Activated T-cell treated with anti-CD3 and anti-CD28 coated beads for 24 hours (primary cell): ENCODE measurements at regions not wholly inside any gene's neighbourhood (a gene's known extent, or its start where the extent isn't known, plus 50 kb on each side); places are given as distances from the start of the nearest gene placed in this dataset.

Experiments
- DNase-seq: peaks from one replicate; pipeline ENCODE4 v3.0.0-alpha.2; 2020; ENCODE audit warnings: low read depth

DNA sequence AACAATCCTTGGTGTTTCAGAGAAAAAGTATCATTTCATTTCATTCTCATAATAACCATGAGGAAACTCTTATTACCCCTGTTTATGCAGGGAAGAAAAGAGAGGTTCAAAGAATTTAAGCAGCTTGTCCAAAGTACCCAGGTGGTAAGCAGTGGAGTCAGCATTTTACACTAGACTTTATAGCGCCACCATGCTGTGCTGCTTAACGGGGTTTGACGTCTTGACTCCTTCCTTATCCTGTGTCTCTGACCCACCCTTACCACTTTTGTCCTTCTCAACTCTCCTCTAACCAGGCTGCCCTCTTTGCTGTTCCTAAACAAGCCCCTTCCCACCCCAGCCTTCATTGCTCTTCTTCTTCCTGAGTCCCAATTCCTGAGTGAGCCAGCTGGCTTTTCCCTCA lies 117.0 kb upstream of the AHR start:
- no peak for DNase-seq

DNA sequence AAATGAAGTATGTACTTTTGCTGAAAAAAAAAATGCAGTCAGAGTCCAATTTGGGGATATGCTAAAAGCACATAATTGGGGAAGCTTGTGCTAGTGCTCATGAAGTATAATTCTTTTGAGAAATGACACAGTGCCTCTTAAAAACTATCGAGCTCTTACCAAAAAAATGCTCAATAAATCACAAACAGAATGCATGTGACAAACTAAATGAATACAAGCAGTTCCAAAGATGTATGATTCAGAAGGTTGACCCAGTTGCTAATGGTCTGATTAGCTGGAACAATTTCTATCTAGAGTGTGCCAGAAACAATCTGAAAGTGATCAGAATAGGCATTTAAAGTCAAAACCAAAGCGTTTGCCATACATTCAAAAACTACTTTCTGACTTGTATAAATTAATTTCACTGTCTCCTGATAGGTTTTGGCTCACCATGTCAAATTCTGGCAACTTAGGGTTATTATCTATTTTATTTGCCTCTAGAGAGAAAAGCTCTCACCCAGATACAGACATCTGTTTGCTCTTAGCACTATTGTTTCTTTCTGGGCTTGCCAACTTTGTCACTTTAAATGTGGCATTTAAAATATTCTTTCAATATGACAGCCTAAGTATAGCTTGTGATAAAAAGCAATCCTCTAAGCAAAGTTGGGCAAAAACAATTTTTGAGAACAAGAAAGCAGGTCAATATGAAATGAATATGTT lies 114.7 kb upstream of the AHR start:
- DNase-seq = no peak

DNA sequence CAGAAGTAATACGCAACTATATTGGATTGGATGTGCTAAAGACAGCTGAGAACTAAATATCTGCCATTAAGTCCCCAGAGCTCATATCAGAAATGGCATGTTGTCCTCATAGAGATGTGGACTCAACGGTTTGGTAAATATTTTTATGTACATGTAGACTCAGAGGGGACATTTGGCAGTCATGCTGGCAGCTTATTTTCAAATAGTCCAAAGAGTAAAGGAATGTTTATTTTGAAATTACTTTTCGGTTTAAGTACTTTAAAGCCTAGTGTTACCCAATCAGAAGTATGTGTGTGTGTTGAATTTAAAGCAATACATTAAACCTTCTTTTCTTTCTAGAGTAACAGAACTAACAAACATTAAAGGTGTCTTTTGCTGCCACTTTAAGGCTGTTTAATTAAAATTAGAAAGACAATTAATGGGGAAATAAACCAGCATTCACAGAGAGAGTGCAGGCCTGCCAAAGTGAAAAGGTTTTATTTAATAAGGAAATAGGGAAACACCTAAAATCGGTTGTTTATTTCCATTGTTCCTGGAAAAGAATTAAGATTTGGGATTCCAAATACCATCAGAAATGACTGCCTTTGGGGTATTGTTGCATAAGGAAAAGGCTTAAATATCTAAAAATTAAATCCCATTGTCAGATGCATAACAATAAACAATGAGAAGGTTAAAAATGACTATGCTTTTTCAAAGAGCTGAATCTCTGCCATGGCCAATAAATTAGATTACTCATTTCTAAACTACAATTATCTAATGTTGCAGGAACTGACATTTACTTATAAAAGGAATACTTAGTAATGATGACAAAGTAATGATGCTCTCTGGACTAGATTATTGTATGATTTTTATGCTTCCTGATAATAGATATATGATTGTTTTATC lies 113.4 kb upstream of the AHR start:
- no peak for DNase-seq

DNA sequence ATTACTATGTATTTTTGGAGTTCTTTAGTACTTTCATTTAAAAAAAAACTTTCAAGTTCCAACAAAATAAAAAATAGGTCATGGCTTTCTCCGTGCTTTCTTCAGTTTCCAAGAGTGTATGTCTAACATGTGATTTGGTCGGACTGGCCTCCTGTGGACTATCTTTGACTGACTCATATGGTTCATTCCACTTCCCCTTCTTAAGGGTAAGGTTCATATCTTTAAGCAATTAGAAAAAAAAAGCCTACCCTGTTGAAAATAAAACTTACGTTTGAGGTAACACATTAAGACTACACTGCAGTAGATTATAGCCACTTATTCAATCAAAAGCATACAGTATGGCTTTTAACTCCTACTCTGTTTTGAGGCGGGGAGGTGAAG lies 112.8 kb upstream of the AHR start:
- no peak for DNase-seq

DNA sequence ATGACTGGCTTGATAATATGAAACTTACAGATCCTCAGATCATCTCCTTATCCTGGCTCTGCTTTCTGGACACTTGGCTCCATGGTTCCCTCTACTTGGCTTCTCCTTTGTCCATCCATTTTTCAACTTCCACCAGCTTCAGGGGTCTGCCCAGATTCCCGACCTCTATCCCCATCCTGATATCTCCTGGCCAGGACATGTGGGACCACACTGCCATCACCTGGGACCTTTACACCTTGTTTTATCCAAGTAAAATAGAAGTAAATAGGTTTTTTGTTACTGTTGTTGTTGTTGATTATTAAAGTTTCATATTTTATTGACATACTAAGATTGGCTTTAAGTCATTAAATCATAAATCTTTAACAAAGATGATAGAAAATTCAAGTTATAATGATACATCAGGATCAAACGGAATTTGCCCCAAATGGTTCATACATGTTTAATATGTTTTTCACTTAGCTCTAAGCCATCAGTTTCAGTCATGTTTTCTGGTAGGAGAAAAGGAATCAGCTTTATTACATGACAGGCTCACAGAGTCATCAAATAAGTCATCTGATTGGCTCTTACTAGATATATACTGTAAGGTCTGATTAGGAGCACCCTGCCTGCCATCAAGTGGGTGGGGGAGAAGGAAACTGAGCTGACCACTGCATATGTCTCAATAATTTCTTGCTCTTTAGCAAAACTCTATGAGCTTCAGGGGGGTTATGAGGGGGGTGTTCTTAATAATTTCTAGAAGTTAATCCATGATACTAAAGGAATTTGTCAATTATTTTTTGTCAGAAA lies 111.5 kb upstream of the AHR start:
- DNase-seq = no peak

DNA sequence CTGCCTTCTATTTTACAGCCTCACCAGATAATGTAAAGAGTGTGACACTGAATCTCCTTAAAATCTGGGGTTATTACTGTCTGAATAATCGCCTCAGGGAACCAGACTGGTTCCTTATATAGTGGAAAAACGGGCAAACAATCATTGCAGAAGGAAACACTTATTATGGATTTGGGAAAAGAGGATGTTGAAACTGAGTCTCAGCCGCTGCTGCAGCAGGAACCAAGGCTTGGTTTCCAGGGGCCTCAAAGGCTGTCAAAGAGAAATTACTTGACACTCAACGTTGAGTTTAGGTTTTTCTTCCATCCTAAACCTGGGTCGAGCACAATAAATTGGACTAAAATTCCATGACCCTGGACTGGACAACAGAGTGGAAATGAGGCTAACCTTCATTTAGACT lies 103.8 kb upstream of the AHR start:
- DNase-seq = no peak

DNA sequence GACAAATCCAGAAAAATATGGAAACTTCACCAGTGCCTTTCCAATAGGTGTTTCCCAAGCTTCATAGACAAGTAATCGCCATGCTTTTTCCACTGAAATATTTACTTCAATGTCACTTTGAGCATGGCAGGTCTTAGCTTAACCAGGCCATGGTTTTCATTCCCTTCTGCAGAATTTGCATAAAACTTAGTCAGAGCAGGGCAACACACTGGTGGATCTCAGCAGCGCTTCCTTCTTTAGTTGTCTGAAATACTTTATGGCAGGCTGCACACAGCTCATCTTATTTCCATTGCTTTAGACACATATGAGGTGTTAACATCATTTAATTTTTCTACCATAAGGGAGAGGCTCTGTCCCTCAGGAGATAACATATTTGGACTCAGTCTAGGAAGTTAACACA lies 102.9 kb upstream of the AHR start:
- no peak for DNase-seq

DNA sequence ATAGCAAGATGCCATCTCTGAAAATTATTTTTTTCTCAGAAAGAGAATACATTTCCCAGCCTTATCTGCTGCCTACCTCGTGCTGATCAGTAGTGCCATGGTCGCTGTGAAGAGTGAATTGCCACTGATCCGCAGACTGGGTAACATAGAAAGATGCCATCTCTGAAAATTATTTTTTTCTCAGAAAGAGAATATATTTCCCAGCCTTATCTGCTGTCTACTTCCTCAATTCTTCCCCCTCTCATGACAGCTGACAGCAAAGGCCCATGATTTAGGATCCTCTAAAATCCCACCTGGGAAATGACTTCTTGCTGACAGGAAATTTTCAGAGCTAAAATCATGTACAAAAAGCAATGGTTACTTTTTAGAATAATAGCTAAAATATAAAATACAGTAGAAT lies 92.5 kb upstream of the AHR start:
- no peak for DNase-seq

DNA sequence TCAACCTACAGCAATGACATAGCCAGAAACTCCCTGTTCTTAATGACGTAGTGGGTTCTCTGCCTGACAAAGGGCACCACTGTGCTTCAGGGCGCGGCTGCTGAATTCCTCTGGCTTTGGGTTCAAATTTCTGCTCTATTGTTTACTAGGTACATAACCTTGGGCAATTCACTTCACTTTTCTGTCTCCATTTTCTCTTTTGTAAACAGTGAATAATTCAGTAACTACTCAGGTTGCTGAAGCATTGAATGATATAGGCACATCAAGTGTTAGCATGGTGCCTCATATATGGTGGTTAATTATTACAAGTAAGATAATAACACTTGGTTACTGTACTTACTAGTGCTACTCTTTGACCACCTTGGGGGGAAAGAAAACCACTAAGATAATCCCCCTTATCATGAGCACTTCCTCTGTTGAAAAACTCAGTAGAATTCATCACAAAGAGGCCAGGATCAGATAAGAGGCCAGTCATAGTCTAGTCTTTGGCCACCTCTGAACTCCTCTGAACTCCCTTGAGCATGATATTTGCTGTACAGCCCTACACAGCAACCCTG lies 92.0 kb upstream of the AHR start:
- DNase-seq = no peak

DNA sequence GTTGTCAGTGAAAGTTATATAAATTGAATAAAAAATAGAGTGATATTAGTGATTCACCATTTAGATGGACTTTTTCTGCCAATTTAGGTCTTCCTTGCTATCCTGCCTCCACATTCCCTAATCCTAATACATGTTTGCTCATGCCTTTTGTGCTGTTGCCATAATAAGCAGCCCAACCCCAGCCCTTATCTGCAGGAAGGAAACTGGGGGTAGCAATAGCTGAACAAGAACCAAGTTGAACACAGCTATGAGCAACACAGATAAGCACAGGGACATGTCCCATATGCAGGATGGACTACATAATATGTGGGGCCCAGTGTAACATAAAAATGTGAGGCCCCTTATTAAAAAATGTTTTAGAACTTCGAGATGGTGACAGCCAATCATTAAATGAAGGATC lies 91.2 kb upstream of the AHR start:
- DNase-seq = no peak

DNA sequence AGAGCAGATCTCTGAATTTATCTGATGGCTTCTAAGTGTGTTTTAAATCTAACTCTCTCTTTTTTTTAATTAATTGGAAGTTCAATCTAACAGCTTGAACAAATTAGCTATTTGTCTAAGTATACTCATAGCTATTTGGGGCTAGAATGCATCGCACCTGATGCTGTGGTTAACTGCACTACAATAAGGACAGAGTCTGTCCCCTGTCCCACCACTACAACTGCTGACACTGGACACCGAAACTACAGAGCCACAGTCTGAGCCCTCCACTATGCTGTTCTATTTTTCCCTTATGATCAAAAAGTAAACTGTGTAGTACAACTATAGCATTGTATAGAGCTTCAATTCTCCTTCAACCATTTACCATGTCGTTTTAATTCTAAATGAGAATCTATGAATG lies 89.4 kb upstream of the AHR start:
- no peak for DNase-seq

DNA sequence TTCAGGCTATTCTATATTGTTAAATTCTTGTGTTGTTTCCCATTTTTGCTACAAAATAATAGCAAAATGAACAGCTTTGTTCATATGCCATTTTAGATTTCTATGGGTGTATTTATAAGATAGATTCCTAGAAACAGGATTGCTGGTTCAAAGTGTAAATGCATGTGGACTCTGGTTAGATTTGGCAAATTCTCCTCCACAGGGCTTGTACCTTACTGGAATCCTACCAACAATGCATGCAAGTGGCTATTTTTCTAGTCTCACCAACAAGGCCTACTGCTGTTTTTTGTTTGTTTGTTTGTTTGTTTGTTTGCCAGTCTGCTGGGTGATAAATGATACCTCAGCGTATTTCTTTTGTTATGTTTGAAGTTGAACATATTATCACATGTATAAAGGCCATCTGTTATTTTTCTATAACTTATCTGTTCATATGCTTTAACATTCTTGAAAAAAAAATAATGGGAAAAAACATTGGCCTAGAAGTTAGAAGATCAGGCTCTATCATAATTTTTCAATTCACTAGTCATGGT lies 87.1 kb upstream of the AHR start:
- DNase-seq = no peak

DNA sequence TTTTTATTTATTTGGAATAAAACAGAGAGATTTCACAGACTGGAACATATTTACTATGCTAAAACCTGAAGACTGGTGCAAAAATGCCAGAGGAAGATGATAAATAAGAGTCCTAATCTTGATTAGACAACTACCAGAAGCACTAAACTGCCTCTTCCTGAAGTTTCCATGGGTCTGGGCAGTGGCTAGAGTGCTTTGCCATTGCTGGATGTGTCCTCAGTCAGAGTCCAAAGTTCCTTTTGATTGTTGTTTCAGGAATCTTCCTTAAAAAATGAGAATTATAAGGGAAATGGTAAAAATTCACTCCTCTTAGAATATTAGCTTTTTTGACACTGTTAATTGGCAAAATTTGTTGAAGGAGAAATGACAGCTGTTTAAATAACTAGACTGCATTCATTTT lies 86.3 kb upstream of the AHR start:
- no peak for DNase-seq

DNA sequence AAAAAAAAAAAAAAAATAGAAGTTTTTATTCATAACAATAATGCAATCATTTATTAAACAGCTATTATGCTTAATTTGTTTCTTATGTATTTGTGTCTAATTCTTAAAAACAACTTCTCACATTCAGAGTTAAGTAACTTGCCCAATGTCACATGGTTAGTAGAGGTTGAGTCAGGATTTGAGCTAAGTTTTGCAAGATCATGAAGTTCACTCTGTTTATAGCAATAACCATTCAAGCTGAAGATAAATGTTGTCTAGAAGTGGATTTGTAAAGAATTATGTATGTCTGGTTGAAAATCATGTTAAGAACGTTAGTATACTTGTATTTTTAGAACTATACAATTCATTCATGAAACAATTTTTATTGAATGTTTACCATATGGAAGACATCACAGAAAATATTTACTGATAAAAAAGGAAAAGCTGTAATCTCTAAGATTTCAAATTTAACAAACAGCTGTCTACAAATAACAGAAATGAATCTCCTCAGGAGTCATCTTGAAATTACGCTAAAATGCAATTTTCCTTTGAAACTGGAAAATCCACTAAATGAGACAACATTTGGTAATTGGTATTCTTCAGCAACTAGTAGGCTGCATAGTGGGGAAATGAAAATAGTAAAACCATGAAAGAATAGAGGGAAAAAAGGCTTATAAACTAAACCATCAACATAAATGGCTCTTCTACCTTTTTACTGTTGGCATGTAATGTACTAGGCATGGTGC lies 70.5 kb upstream of the AHR start:
- no peak for DNase-seq

DNA sequence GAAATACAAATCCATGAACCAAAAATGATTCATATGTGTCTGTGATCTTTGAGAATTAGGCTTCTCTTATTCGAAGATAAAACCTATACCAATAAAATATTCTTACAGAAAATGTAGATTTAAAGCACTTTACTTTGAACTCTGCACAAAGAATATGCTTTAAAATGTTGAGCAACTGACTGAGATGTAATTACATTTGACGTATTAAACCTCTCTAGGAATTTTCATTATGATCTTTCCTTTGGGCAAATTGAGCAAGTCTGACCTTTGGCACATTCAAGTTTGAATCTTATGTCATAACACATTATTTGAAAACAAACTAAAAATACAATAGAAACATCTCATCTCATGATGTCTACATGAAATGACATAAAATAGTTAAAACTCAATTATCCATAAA lies 69.2 kb upstream of the AHR start:
- DNase-seq = no peak

DNA sequence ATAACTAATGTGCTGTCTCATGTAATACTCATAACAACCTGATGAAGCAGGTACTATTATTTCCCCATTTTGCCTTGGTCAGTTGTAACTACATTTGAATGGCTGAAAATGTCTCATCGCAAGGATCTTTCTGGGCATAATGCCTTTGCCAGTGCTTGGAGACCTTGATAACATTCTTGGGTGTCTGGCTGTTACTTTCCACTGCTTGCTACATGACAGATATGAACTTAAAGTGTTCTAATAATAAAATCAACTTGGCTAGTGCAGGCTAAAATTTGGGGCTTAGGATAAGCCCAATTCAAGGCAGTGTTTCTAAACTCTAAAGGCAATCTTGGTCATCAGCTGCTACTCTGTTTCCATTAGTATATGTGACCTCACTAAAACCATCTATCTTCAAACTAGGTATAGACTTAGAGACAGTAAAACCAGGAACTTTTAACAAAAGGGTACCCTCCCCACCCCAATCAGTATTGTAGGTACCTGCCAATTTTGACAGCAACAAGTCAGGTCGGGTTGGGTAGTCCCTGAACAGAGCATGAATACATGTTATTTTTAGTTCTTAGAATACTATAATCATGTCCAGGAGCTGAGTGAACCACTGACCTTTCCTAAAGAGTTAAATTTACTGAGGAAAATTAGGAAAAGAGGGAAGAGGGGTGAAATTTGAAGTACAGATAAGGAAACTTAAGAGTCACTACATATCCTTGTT lies 68.2 kb upstream of the AHR start:
- no peak for DNase-seq

DNA sequence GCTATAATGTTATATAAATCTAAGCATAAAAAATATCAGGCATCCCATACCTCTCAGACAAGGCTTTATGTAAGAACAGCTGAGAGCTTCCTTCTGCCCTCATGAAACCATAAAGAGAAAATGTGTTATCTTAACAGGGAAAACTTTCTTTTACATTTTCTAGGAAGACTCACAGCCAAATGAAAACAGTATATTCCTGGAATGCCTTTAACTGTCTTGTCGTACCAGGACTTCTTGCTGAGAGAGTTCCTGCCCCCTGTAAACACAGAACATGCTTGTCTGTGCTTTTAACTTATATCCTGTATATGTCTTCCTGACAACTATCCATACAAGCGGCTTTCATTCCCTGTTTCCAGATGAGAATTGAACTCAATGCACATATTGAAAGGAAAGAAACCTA lies 64.8 kb upstream of the AHR start:
- DNase-seq = no peak

DNA sequence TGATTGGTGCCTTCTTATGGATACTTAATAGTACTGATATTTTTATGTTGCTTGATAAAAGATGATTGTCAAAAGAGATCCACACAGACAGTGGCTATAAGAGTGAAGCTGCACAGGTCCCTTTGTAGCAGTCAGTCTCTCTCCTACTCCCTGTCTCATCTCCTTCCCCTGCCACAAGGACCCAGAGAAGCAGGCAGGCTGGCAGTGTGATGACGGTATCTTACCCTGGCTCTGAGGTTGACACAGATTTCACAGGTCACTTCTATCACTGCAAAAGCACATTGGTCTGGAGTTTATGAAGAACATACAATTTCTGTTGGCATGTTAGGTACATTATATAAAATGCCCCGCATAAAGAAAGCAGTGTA lies 64.4 kb upstream of the AHR start:
- DNase-seq = peak; percentile 11

DNA sequence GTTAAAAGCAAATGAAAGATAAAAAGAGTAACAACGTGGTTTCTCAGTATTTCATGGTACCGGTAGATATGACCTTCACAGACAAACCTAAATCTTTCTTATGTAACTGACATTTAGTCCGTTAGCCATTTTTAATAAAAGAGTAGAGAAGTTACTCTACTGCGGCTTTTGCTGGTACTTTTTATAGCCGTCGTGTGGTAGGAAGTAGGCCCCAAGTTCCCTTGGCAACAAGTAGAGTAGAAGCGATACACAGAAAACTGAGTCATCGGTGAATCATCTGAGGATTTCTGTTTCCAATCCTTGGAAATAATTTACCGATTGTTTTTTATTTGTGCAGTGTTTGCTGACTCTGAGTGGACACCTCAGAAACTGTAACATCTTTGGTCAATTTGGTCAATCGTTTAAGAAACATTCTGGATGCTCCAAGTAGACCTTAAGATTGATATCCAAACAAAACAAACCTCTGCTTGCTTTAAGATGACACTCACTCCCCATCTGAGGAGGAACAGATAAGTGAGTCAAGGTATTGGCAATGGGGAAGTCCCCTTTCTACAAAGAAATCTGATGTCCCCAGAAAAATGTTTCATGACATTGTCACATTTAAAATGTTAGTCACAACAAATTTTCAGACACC lies 63.9 kb upstream of the AHR start:
- DNase-seq = peak; percentile 53

DNA sequence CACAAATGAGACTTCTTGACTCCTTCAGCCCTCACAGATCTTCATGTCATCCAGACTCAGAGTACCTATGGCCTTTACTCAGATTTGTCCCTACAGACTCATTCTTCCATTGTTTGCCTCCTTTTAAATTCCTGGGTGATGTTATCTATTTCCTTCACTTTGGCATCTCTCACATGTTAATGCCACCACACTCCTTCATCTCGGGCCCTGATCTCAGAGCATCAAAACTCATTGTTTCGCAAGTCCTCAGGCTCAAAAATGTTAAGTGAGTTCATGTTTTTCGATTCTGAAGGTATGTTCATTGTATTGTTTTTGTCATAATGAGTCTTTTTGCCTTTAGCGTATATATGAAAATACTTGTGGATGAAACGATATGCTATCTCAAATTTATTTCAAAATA lies 62.3 kb upstream of the AHR start:
- DNase-seq = no peak

DNA sequence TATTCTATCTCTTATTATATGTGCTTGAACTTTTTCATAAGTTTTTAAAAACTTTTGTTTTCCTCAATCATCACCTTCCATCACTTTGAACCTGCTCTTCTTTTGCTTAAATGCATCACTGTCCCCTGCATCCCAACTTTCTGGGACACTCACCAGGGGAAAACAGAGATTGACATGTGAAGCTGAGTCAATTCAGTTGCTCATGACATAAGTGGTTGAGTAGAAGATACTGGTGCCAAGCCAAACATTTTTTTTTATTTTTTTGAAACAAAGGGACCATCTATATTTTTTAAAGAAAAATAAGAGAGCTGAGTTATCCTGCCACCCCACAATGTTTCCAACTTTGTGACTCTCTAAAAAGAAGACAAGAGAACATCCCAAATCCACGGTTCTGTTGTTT lies 61.8 kb upstream of the AHR start:
- no peak for DNase-seq
